ENCODE measurements at regions not wholly inside any gene's neighbourhood (a gene's known extent, or its start where the extent isn't known, plus 50 kb on each side); places are given as distances from the start of the nearest gene placed in this dataset.

- Histone ChIP-seq H3K9me3 (replicated peaks; ENCODE audit: control insufficient read depth, insufficient read depth, low read length) (no peaks in the 10 kb centered on the region), H2AFZ (ENCODE audit: control insufficient read depth, low read depth, low read length) (no peak overlapping the region), H3K4me3 (no peak overlapping the region), H3K27me3 (replicated peaks in 1 of 2; ENCODE audit: control insufficient read depth in 2 of 2, insufficient read depth in 2 of 2, low read length in 1 of 2) (no peaks in the 10 kb centered on the region), H3K4me1 (ENCODE audit: control insufficient read depth, insufficient read depth, low read length) (no peaks in the 10 kb centered on the region), H3K9ac (ENCODE audit: control insufficient read depth, insufficient read depth, low read length) (no peak overlapping the region), H4K20me1 (ENCODE audit: control insufficient read depth, insufficient read depth) (no peaks in the 10 kb centered on the region), H3K79me2 (ENCODE audit: control insufficient read depth, insufficient read depth, low read length) (no peaks in the 10 kb centered on the region), H3K27ac (ENCODE audit: control insufficient read depth, insufficient read depth) (no peak overlapping the region), H3K4me2 (ENCODE audit: control insufficient read depth, insufficient read depth) (no peak overlapping the region), H3K36me3 (ENCODE audit: control insufficient read depth in 2 of 2, insufficient read depth in 2 of 2, low read length in 1 of 2) (no peaks in the 10 kb centered on the region)
- ATAC-seq (no peak), FAIRE-seq (no peak), DNase-seq (ENCODE audit: low read depth, low spot score) (no peak)
- WGBS (ENCODE audit: insufficient coverage, insufficient replicate concordance, low lambda C conversion rate, missing lambda C conversion rate), result 53% methylated on average over 2 of the region's 2 CpGs
- CTCF ChIA-PET, result interaction anchor here (1.1 kb wide), 1 partner anchor 176 kb away, joined by 3 read pairs; no protein-coding TSS in a partner anchor
- POLR2A ChIA-PET, result no interaction called here
- intact Hi-C loops (cut with micrococcal nuclease; ENCODE audit: unreplicated experiment) (no loop called here), in situ Hi-C loops (cut with MboI) (no loop called here)
- RAD21 ChIA-PET (ENCODE audit: unreplicated experiment), result no interaction called here
- TF ChIP-seq FOXK2 (IDR thresholded peaks at IDR 0.05) (no peak), GABPA (IDR thresholded peaks at IDR 0.05; ENCODE audit: low read depth) (no peak), ZBTB11 (CRISPR knock-in tag; IDR thresholded peaks at IDR 0.05) (no peak), ZBTB40 (IDR thresholded peaks at IDR 0.05; ENCODE audit: borderline replicate concordance) (no peak), SMARCA5 (IDR thresholded peaks at IDR 0.05) (no peak), DPF2 (IDR thresholded peaks at IDR 0.05) (no peak), RBBP5 (conservative IDR thresholded peaks at IDR 0.05) (no peak), TBL1XR1 (IDR thresholded peaks at IDR 0.05; ENCODE audit: low read depth, low read length) (no peak), STAT3 (IDR thresholded peaks at IDR 0.05; ENCODE audit: low read depth, low read length) (no peak)
- BruUV-seq (replicated peaks), result no TSS peak
- SMC1A ChIA-PET (ENCODE audit: uncharacterized antibody, unreplicated experiment), result no interaction called here
Measured at GRCh38 chr2:71824436-71824835, 323.2 kb downstream of the CYP26B1 start.

Measured in GM12878 (cell line).